Esophagus (tissue), 2 donors: ENCODE measurements at regions not wholly inside any gene's neighbourhood (a gene's known extent, or its start where the extent isn't known, plus 50 kb on each side); places are given as distances from the start of the nearest gene placed in this dataset.
"Not testable (repeated sequence)": the region's sequence is repeated elsewhere in the genome, so short reads cannot be mapped to it uniquely, and the experiment has no call there.

Source experiments
- H3K27ac ChIP-seq, 2 donors: one replicate each; pipeline ENCODE4 v1.5.1; 2013; ENCODE audit warnings: low read depth in 2 of 2, mild to moderate bottlenecking in 2 of 2, inconsistent platforms in 1 of 2, low read length in 1 of 2, moderate library complexity in 1 of 2
- H3K27me3 ChIP-seq, 2 donors: one replicate each; pipeline ENCODE4 v1.6.1; 2013; ENCODE audit warnings: low read length in 2 of 2, control low read depth in 1 of 2, mild to moderate bottlenecking in 1 of 2; ENCODE audit not compliant: insufficient read depth in 2 of 2, control insufficient read depth in 1 of 2
- H3K36me3 ChIP-seq, 2 donors: one replicate each; pipeline ENCODE4 v1.6.1; 2013; ENCODE audit warnings: low read length in 1 of 2; ENCODE audit not compliant: control insufficient read depth in 2 of 2, insufficient read depth in 2 of 2
- H3K4me1 ChIP-seq, 2 donors: one replicate each; pipeline ENCODE4 v1.6.1; 2013; ENCODE audit warnings: low read length in 1 of 2; ENCODE audit not compliant: control insufficient read depth in 2 of 2, insufficient read depth in 2 of 2
- H3K4me3 ChIP-seq, 2 donors: one replicate each; pipeline ENCODE4 v1.5.1; 2013; ENCODE audit warnings: low read length in 2 of 2, mild to moderate bottlenecking in 2 of 2, low read depth in 1 of 2, moderate library complexity in 1 of 2
- H3K9me3 ChIP-seq, 2 donors: one replicate each; pipeline ENCODE4 v1.6.1; 2013; ENCODE audit warnings: mild to moderate bottlenecking in 2 of 2, low read depth in 1 of 2, low read length in 1 of 2, moderate library complexity in 1 of 2; ENCODE audit not compliant: control insufficient read depth in 2 of 2, insufficient read depth in 1 of 2
- WGBS, 2 donors: extraction: QIAGEN DNeasy Blood & Tissue Kit; methylation state at CpG; one replicate each; pipeline ENCODE4 v1.1.7; 2013; 5-methylcytosine and 5-hydroxymethylcytosine counted together
- donor health status: healthy with polysubstance abuse.
- donor health status: Bipolar disorder and iron deficiency.

DNA sequence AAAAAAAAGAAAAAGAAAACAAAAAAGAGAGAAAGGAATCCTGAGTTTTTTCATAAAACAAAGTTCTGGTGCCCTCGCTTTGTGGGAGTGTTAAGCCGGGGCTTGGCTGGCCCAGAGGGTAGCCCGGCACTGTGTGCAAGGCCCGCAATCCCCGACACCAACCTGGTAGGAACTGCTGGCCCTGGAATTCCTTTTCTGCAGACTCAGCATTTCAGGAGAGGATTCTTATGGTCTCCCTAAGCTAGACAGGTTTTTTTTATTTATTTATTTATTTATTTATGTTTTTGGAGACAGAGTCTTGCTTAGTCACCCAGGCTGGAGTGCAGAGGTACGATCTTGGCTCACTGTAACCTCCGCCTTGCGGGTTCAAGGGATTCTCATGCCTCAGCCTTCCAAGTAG is 238.8 kb downstream of the PDCD6IP start:
- no peaks in the 10 kb centered on the region for H3K27me3 ChIP-seq
- no peaks in the 10 kb centered on the region for H3K36me3 ChIP-seq
- no peaks in the 10 kb centered on the region for H3K9me3 ChIP-seq
- no peaks in the 10 kb centered on the region for H3K4me1 ChIP-seq
- 92 to 95% methylated on average over 8 of the region's 8 CpGs for WGBS, 2 donors
- no peak overlapping the region for H3K4me3 ChIP-seq
- no peak overlapping the region for H3K27ac ChIP-seq

DNA sequence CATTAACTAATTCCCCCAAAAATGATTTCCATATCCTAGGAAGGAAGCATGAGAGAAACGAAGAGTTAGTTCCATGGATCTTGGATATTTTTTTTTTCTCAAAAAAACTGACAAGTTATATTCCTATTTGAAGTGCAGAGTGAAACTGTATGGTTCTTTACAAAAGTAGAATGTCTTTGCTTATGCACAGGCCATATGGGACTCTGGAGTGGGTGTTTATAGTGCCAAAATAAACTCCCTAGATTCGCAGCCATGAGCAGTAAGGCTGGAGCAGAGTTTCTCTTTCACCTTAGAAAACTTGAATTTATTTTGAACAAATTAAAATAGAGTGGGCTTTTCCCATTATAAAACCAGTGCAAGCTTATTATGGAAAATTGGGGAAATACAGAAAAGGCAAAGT is 239.7 kb downstream of the PDCD6IP start:
- Histone ChIP-seq H3K4me3 (no peak overlapping the region), H3K27me3 (no peaks in the 10 kb centered on the region), H3K27ac (no peak overlapping the region), H3K36me3 (no peaks in the 10 kb centered on the region), H3K4me1 (no peaks in the 10 kb centered on the region), H3K9me3 (no peaks in the 10 kb centered on the region)
- 72% methylated on average over 2 of the region's 2 CpGs for WGBS, 2 donors

- 70 to 79% methylated on average over 1 of the region's 1 CpG for WGBS, 2 donors
- no peaks in the 10 kb centered on the region for H3K27me3 ChIP-seq
- H3K4me3 ChIP-seq, result no peak overlapping the region
- no peaks in the 10 kb centered on the region for H3K4me1 ChIP-seq
- H3K9me3 ChIP-seq, result no peaks in the 10 kb centered on the region
- H3K36me3 ChIP-seq, result no peaks in the 10 kb centered on the region
- no peak overlapping the region for H3K27ac ChIP-seq
These were observed 247.7 kb downstream of the PDCD6IP start for GRCh38 chr3:34046154-34046553.

DNA sequence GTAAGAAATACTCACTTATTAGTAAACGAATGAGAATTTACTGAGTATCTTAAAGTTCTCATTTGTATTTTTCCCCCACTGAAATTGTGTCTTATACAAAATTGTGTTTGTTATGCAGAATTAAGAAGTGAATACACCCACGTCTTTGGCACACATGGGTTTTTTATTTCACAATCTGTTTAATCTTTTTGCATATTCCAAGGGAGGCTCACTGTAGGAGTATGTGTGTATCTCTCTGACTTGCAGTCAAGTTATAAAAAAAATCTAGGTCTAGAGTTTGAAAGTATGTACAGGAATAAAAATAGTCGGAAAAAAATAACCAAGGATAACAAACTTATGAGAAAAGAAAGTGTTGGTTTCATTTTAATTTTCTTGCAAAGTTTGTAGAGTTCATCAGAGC is 255.2 kb downstream of the PDCD6IP start:
- H3K27me3 ChIP-seq, result no peaks in the 10 kb centered on the region
- H3K27ac ChIP-seq, result no peak overlapping the region
- WGBS, 2 donors, result 71 to 75% methylated on average over 3 of the region's 3 CpGs

DNA sequence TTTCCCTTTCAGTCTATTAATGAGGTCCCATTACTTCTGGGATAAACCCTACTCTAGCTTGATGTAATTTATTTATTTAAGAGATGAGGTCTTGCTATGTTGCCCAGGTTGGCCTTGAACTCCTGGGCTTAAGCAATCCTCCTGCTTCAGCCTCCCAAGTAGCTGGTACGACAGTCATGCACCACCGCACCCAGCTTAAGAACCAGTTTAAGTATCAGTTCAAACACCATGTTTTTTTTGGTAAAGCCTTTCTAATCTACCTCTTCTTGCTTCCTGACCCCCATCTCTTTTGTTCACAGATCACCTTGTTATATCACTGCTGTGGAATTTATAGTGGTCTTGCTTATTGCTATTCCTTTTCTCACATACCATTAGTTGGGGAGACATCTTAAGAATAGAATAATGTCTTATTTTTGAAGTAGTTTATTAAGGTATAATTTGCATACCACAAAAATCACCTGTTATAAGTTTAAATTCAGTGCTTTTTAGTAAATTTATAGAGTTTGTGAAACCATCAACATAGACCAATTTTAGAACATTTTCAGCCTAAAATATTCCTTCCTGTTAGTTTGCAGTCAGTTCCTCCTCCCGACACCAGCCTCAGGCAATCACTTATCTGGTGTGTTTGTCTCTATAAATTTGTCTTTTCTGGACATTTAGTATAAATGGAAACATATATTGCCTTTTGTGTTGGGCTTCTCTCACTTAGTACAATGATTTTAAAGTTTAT is 257.9 kb downstream of the PDCD6IP start:
- H3K36me3 ChIP-seq, result no peaks in the 10 kb centered on the region
- no peaks in the 10 kb centered on the region for H3K4me1 ChIP-seq
- H3K9me3 ChIP-seq, result no peaks in the 10 kb centered on the region
- no peaks in the 10 kb centered on the region for H3K27me3 ChIP-seq
- no peak overlapping the region for H3K4me3 ChIP-seq
- no peak overlapping the region for H3K27ac ChIP-seq
- WGBS, 2 donors, result 80 to 85% methylated on average over 3 of the region's 3 CpGs

More for the DNA sequence above, 255.2 kb downstream of the PDCD6IP start:
- H3K36me3 ChIP-seq, result no peaks in the 10 kb centered on the region
- no peaks in the 10 kb centered on the region for H3K9me3 ChIP-seq
- no peaks in the 10 kb centered on the region for H3K4me1 ChIP-seq
- H3K4me3 ChIP-seq, result no peak overlapping the region

GRCh38 chr3:34056951-34057390 is 258.5 kb downstream of the PDCD6IP start:
- H3K4me1 ChIP-seq, result no peaks in the 10 kb centered on the region
- H3K9me3 ChIP-seq, result no peaks in the 10 kb centered on the region
- H3K36me3 ChIP-seq, result no peaks in the 10 kb centered on the region
- 72 to 73% methylated on average over 3 of the region's 3 CpGs for WGBS, 2 donors
- no peak overlapping the region for H3K4me3 ChIP-seq
- no peak overlapping the region for H3K27ac ChIP-seq
- no peaks in the 10 kb centered on the region for H3K27me3 ChIP-seq

GRCh38 chr3:34060995-34061394 is 262.6 kb downstream of the PDCD6IP start:
- H3K9me3 ChIP-seq, H3K4me3 ChIP-seq, H3K36me3 ChIP-seq, H3K27me3 ChIP-seq, H3K4me1 ChIP-seq, H3K27ac ChIP-seq: not testable (repeated sequence)
- WGBS, 2 donors, result 60 to 84% methylated on average over 1 of the region's 1 CpG

DNA sequence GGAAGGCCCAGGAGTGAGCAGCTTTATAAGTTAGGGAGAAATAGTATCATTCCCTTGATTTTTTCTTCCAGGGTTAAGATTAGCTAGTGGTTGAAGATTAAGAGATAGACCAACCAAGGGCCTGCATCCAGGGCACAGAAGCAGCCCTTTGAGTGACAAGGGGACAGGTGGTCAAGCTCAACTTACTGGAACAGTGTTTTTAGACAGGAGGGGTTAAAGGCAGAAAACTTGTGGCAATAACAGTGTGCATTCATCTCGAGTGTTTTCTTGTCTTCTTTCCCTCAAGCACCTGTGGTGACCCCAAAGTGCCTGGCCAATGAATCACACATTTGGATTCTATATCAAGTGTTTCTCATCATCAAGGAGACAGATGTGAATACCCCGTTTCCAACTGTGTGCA is 267.5 kb downstream of the PDCD6IP start:
- no peaks in the 10 kb centered on the region for H3K4me1 ChIP-seq
- no peaks in the 10 kb centered on the region for H3K36me3 ChIP-seq
- no peak overlapping the region for H3K4me3 ChIP-seq
- H3K27ac ChIP-seq, result no peak overlapping the region
- H3K9me3 ChIP-seq, result no peaks in the 10 kb centered on the region
- H3K27me3 ChIP-seq, result no peaks in the 10 kb centered on the region
- WGBS, 2 donors, result 62 to 70% methylated on average over 2 of the region's 2 CpGs

- no peak overlapping the region for H3K4me3 ChIP-seq
- H3K27ac ChIP-seq, result no peak overlapping the region
- H3K4me1 ChIP-seq, result no peaks in the 10 kb centered on the region
- H3K36me3 ChIP-seq, result no peaks in the 10 kb centered on the region
- WGBS, 2 donors, result 76 to 81% methylated on average over 2 of the region's 2 CpGs
- no peaks in the 10 kb centered on the region for H3K9me3 ChIP-seq
- H3K27me3 ChIP-seq, result no peaks in the 10 kb centered on the region
These were observed 267.9 kb downstream of the PDCD6IP start for GRCh38 chr3:34066328-34066727.

- H3K4me1 ChIP-seq, result no peaks in the 10 kb centered on the region
These were observed 268.6 kb downstream of the PDCD6IP start for GRCh38 chr3:34066999-34067398.

More at GRCh38 chr3:34066999-34067398, 268.6 kb downstream of the PDCD6IP start:
- H3K36me3 ChIP-seq, result no peaks in the 10 kb centered on the region
- H3K27ac ChIP-seq, result no peak overlapping the region
- H3K4me3 ChIP-seq, result no peak overlapping the region
- no peaks in the 10 kb centered on the region for H3K27me3 ChIP-seq
- 41 to 54% methylated on average over 2 of the region's 2 CpGs for WGBS, 2 donors
- H3K9me3 ChIP-seq, result no peaks in the 10 kb centered on the region
